ENCODE measurements at regions not wholly inside any gene's neighbourhood (a gene's known extent, or its start where the extent isn't known, plus 50 kb on each side); places are given as distances from the start of the nearest gene placed in this dataset.
A peak's percentile ranks its signal among the peaks of the same experiment; 100 is the strongest.

DNA sequence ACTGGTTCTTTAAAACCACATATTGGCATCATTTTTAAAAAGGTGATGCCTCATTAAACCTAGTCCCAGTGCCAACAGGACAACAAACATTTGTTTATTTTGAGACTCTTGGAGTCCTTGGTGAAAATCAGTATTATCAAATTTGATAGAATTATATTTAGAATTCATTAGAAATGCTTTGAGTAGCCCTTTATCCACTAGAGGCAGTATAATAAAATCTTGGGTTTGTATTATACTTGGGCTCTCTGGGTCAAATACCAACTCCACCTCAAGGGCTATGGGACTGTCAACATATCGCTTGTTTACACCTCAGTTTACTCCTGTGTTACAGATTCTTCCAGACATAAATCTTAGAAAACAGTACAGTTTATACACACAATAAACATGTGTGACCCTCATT lies 335.7 kb upstream of the FSTL5 start:
- CTCF ChIA-PET: interaction anchor here (1.4 to 2.8 kb wide), 2 partner anchors 834 to 1049 kb away, joined by 9 to 19 read pairs; partner anchors contain the start of gene NPY1R
- TF ChIP-seq, protein P1, sequence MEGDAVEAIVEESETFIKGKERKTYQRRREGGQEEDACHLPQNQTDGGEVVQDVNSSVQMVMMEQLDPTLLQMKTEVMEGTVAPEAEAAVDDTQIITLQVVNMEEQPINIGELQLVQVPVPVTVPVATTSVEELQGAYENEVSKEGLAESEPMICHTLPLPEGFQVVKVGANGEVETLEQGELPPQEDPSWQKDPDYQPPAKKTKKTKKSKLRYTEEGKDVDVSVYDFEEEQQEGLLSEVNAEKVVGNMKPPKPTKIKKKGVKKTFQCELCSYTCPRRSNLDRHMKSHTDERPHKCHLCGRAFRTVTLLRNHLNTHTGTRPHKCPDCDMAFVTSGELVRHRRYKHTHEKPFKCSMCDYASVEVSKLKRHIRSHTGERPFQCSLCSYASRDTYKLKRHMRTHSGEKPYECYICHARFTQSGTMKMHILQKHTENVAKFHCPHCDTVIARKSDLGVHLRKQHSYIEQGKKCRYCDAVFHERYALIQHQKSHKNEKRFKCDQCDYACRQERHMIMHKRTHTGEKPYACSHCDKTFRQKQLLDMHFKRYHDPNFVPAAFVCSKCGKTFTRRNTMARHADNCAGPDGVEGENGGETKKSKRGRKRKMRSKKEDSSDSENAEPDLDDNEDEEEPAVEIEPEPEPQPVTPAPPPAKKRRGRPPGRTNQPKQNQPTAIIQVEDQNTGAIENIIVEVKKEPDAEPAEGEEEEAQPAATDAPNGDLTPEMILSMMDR (IDR thresholded peaks at IDR 0.05; ENCODE audit: low read depth, low read length): peak; percentile 25; the same call in 1 of the 2 replicates
- POLR2A ChIA-PET: no interaction called here
- Histone ChIP-seq H3K4me3 (ENCODE audit: low read depth, low read length) (no peak overlapping the region), H3K27me3 (ENCODE audit: control insufficient read depth, insufficient read depth, low read length) (no peaks in the 10 kb centered on the region), H3K27ac (ENCODE audit: low read depth, low read length) (no peak overlapping the region), H3K9me3 (ENCODE audit: control insufficient read depth, insufficient read depth, low read length) (peaks cover 2% of the 10 kb centered on the region; the same call in 1 of the 2 replicates)
- no peak for DNase-seq (ENCODE audit: low read depth, low spot score)

DNA sequence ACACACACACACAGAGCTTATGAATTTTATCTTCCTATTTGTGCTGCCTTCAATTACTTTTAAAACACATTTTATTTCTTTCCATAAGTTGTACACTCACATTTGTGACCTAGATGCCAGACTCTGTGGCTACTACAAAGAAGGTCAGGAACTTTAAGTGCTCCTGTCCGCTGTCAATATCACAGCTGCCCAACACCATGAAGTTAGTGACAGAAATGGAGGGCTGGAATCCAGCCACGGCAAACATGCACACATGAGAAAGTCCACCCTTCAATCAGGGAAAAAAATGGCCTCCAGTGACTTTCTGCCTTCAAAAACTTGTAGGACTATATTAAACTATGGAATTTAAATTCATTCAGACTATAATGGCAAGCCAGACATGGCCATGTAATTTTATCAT lies 334.4 kb upstream of the FSTL5 start:
- no peak overlapping the region for H3K4me3 ChIP-seq (ENCODE audit: low read depth, low read length)
- ChIA-PET POLR2A (no interaction called here), CTCF (interaction anchor here (0.6 to 2.8 kb wide), 18 partner anchors 15 to 1209 kb away, joined by 3 to 25 read pairs (median 4); partner anchors contain the start of gene NPY1R)

DNA sequence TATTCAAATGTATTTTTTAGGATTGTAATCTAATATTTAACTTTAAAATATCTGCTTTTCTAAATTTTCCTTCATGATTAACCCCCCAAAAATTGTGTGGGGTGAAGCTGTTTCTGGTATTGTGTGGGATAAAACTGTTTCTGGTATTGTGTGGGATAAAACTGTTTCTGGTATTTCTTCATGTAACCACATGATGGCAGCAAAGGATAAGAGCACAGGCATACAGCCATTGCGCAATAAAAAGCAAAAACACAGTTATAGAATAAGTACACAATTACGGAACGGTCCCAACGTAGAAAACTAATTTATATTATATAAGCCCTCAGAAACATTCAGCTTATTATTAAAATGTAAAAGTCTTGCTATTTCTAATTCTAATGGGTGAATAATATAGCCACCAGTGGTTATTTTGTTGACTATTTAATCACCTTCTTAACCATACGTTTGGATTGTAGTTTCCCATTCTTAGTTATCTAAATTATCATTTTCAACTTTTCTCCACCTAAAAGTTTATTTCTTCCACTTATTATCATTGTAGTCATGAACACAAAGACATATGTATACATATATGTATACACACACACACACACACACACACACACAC lies 333.9 kb upstream of the FSTL5 start:
- ChIA-PET POLR2A (no interaction called here), CTCF (interaction anchor here (0.6 to 2.8 kb wide), 20 partner anchors 13 to 1210 kb away, joined by 3 to 25 read pairs (median 4); partner anchors contain the start of gene NPY1R)
- TF ChIP-seq, protein P1 (IDR thresholded peaks at IDR 0.05; ENCODE audit: low read depth, low read length): peak; percentile 81
- DNase-seq (ENCODE audit: low read depth, low spot score): peak; percentile 4
- H3K9me3 ChIP-seq (ENCODE audit: control insufficient read depth, insufficient read depth, low read length): no peaks in the 10 kb centered on the region
- H3K4me3 ChIP-seq (ENCODE audit: low read depth, low read length): no peak overlapping the region
- H3K27me3 ChIP-seq (ENCODE audit: control insufficient read depth, insufficient read depth, low read length): no peaks in the 10 kb centered on the region
- no peak overlapping the region for H3K27ac ChIP-seq (ENCODE audit: low read depth, low read length)

More for the DNA sequence above, 334.4 kb upstream of the FSTL5 start:
- no peaks in the 10 kb centered on the region for H3K27me3 ChIP-seq (ENCODE audit: control insufficient read depth, insufficient read depth, low read length)
- TF ChIP-seq, protein P1 (IDR thresholded peaks at IDR 0.05; ENCODE audit: low read depth, low read length): no peak
- H3K27ac ChIP-seq (ENCODE audit: low read depth, low read length): no peak overlapping the region
- no peaks in the 10 kb centered on the region for H3K9me3 ChIP-seq (ENCODE audit: control insufficient read depth, insufficient read depth, low read length)
- DNase-seq (ENCODE audit: low read depth, low spot score): no peak

DNA sequence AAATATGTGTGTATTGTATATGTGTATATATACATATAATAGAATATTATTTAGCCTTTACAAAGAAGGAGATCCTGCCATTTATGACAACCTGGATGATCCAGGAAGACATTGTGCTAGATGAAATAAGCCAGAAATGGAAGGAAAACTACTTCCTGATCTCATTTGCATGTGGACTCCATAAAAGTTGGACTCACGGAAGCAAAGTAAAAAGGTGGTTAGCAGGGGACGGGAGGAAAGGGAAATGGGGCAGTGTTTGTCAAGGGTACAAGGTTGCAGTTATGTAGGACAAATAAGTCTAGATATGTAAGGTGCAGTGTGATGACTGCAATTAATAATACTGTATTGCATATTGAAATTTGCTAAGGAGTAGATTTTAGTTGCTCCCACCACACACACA lies 331.1 kb upstream of the FSTL5 start:
- ChIA-PET CTCF (no interaction called here), POLR2A (no interaction called here)
- no peak for DNase-seq (ENCODE audit: low read depth, low spot score)
- TF ChIP-seq, protein P1 (IDR thresholded peaks at IDR 0.05; ENCODE audit: low read depth, low read length): no peak
- H3K4me3 ChIP-seq (ENCODE audit: low read depth, low read length): no peak overlapping the region
- no peak overlapping the region for H3K27ac ChIP-seq (ENCODE audit: low read depth, low read length)
- peaks cover 4% of the 10 kb centered on the region; the same call in 1 of the 2 replicates for H3K9me3 ChIP-seq (ENCODE audit: control insufficient read depth, insufficient read depth, low read length)
- no peaks in the 10 kb centered on the region for H3K27me3 ChIP-seq (ENCODE audit: control insufficient read depth, insufficient read depth, low read length)

DNA sequence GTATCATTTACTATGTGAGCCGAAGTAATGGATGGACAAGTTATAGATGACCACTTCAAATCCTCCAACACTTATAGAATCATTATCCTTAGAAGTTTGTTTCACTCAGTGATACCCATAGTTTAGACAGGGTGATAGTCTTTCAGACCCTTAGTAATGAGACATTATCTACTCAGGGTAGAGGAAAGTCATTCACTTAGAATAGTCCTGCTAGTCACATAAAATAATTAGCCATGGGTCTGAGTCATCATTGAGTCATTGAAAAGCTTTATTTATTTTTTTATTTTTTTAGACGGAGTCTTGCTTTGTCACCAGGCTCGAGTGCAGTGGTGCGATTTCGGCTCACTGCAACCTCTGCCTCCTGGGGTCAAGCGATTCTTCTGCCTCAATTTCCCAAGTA lies 321.7 kb upstream of the FSTL5 start:
- CTCF ChIA-PET: no interaction called here

More for the DNA sequence above, 321.7 kb upstream of the FSTL5 start:
- H3K27ac ChIP-seq (ENCODE audit: low read depth, low read length): no peak overlapping the region
- DNase-seq (ENCODE audit: low read depth, low spot score): no peak
- TF ChIP-seq, protein P1 (IDR thresholded peaks at IDR 0.05; ENCODE audit: low read depth, low read length): no peak
- no peaks in the 10 kb centered on the region for H3K27me3 ChIP-seq (ENCODE audit: control insufficient read depth, insufficient read depth, low read length)
- POLR2A ChIA-PET: no interaction called here
- H3K4me3 ChIP-seq (ENCODE audit: low read depth, low read length): no peak overlapping the region
- peaks cover 14% of the 10 kb centered on the region for H3K9me3 ChIP-seq (ENCODE audit: control insufficient read depth, insufficient read depth, low read length)

Measured in AG04450 (cell line).